ENCODE measurements at regions not wholly inside any gene's neighbourhood (a gene's known extent, or its start where the extent isn't known, plus 50 kb on each side); places are given as distances from the start of the nearest gene placed in this dataset.
A peak's percentile ranks its signal among the peaks of the same experiment; 100 is the strongest.

GRCh38 chr16:54602666-54603065 lies 316.1 kb upstream of the IRX3 start:
- no peak for ATAC-seq
- 82 to 88% (median 86%) methylated on average over 6 of the region's 6 CpGs for WGBS, 4 donors

DNA sequence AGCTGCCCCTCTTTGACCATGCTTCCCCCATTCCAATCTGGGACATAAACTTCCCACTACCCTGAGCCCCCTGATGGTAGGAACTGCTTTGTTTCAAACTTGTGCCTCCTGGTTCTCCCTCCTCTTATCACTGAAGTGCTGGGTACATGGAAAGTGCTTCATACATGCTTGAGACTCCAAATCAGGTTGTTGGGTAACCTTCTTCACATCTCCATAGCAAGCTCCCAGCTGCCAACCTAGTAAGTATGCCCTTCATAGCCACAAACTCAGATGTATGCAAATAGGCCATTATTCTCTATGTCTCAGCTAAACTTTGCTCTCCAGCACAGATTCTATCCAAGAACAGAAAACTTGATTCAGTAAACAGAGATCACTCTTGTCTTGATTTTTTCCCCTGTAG lies 310.6 kb upstream of the IRX3 start:
- TF ChIP-seq, protein P1, sequence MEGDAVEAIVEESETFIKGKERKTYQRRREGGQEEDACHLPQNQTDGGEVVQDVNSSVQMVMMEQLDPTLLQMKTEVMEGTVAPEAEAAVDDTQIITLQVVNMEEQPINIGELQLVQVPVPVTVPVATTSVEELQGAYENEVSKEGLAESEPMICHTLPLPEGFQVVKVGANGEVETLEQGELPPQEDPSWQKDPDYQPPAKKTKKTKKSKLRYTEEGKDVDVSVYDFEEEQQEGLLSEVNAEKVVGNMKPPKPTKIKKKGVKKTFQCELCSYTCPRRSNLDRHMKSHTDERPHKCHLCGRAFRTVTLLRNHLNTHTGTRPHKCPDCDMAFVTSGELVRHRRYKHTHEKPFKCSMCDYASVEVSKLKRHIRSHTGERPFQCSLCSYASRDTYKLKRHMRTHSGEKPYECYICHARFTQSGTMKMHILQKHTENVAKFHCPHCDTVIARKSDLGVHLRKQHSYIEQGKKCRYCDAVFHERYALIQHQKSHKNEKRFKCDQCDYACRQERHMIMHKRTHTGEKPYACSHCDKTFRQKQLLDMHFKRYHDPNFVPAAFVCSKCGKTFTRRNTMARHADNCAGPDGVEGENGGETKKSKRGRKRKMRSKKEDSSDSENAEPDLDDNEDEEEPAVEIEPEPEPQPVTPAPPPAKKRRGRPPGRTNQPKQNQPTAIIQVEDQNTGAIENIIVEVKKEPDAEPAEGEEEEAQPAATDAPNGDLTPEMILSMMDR (IDR thresholded peaks at IDR 0.05) = no peak
- no peak for TF ChIP-seq POLR2A (IDR thresholded peaks at IDR 0.05)
- Histone ChIP-seq H3K36me3 (no peaks in the 10 kb centered on the region), H3K9me3 (peaks cover 0 to 18% (median 3%) of the 10 kb centered on the region in 12 donors), H3K27ac (no peak overlapping the region), H3K4me1 (no peaks in the 10 kb centered on the region), H3K4me3 (no peak overlapping the region), H3K27me3 (peaks cover 0 to 21% (median 0%) of the 10 kb centered on the region in 9 donors)
- intact Hi-C loops (cut with DNase I) = no loop called here
- DNase-seq = no peak
- ATAC-seq = no peak

More at GRCh38 chr16:54602666-54603065, 316.1 kb upstream of the IRX3 start:
- Histone ChIP-seq H3K9me3 (peaks cover 0 to 45% (median 10%) of the 10 kb centered on the region in 12 donors), H3K4me1 (no peaks in the 10 kb centered on the region), H3K27me3 (no peaks in the 10 kb centered on the region), H3K36me3 (no peaks in the 10 kb centered on the region), H3K4me3 (no peak overlapping the region), H3K27ac (no peak overlapping the region)
- no peak for DNase-seq
- TF ChIP-seq, protein P1 (IDR thresholded peaks at IDR 0.05) = no peak
- no peak for TF ChIP-seq POLR2A (IDR thresholded peaks at IDR 0.05)
- intact Hi-C loops (cut with DNase I) = no loop called here

DNA sequence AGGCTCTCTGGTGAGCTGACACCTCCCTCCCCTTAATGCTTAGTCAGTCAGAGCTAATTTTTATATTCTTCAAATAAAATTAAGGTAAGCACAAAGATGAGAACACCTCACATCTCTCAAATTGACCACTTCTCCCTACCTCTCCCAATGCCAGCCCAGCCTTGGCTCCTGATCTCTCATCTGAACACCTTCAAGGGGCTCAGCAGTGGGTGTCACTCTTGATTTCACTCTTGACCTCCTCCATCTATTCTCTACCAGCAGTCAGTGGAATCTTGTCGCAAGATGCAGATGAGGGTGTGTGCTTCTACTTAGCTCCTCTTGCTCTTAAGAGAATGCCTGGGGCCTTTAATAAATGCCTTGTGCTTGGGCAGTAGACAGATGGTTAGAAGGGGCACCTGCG lies 309.0 kb upstream of the IRX3 start:
- intact Hi-C loops (cut with DNase I) = no loop called here
- WGBS, 4 donors = 45 to 71% (median 55%) methylated on average over 2 of the region's 2 CpGs
- no peak for DNase-seq
- Histone ChIP-seq H3K27me3 (peaks cover 0 to 21% (median 0%) of the 10 kb centered on the region in 9 donors), H3K36me3 (no peaks in the 10 kb centered on the region), H3K9me3 (peaks cover 0 to 9% (median 0%) of the 10 kb centered on the region in 12 donors), H3K4me3 (no peak overlapping the region), H3K27ac (no peak overlapping the region), H3K4me1 (no peaks in the 10 kb centered on the region)
- TF ChIP-seq POLR2A (IDR thresholded peaks at IDR 0.05) = no peak
- TF ChIP-seq, protein P1 (IDR thresholded peaks at IDR 0.05) = no peak
- ATAC-seq = no peak

DNA sequence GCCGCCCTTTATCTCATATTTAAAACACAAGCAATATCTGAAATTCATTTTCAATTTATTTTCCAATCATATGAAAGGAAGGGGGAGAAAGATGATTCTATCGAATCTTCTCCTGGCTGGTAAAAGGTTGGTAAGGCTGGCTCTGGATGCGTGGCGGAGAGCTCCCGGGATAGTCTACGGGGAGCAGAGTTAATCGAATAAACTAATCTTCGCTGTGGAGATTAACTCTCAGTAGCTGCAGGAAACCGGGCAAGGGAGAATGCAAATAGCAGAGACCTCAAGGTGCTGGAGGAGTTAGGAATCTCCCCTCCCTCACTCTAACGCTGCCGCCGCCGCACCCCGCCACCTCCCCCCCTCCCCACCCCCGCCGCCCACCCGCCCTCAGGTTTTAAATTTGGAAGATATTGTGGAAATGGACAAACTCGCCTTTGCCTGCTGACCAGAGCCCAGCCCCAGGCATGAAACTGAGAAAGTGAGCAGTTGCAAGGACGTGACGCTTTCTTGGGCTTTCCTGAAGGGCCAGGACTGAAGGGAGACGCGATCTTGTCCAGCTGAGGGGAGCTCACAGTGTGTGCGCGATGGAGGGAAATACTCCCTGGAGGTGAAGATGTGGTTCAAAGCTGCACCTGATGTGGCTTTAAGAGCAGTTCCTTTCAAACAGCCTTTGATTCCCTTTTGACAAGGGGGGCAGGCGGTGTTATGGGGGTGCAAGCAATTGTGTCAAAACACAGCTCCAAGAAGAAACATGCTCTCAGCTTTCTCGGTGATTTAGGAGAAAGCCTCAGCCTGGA lies 308.2 kb upstream of the IRX3 start:
- H3K9me3 ChIP-seq = peaks cover 0 to 3% (median 0%) of the 10 kb centered on the region in 12 donors
- 24 to 35% (median 30%) methylated on average over 24 to 26 of the region's 26 CpGs for WGBS, 4 donors
- no peaks in the 10 kb centered on the region for H3K36me3 ChIP-seq
- H3K4me1 ChIP-seq = no peaks in the 10 kb centered on the region
- DNase-seq (no peak), ATAC-seq (no peak)
- TF ChIP-seq, protein P1 (IDR thresholded peaks at IDR 0.05) = no peak
- no peak for TF ChIP-seq POLR2A (IDR thresholded peaks at IDR 0.05)
- H3K4me3 ChIP-seq = peak overlapping the region in 3 of 12 donors; percentile 9 to 24 (median 13)
- peaks cover 0 to 21% (median 0%) of the 10 kb centered on the region in 9 donors for H3K27me3 ChIP-seq
- no peak overlapping the region for H3K27ac ChIP-seq
- intact Hi-C loops (cut with DNase I) = no loop called here
